ENCODE measurements at regions not wholly inside any gene's neighbourhood (a gene's known extent, or its start where the extent isn't known, plus 50 kb on each side); places are given as distances from the start of the nearest gene placed in this dataset.

DNA sequence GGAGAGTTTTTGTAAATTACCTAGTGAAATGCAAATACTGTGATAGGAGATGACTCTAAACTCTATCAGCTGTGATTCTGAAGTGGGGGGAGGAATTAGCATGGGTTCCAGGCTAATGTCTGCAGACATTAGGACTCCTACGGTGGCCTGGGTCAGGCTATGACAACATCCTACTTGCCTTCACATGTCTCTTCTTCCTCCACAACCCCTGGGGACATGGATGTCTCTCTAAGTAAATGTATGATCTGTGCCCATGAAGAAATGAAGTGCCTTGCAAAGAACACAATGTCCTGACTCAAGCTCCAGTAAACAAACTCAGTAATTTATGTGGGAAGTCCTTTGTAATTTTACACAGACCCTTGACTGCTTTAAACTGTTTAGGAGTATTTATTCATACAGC is 165.8 kb upstream of the EEF1E1 start:
- TF ChIP-seq, protein P1, sequence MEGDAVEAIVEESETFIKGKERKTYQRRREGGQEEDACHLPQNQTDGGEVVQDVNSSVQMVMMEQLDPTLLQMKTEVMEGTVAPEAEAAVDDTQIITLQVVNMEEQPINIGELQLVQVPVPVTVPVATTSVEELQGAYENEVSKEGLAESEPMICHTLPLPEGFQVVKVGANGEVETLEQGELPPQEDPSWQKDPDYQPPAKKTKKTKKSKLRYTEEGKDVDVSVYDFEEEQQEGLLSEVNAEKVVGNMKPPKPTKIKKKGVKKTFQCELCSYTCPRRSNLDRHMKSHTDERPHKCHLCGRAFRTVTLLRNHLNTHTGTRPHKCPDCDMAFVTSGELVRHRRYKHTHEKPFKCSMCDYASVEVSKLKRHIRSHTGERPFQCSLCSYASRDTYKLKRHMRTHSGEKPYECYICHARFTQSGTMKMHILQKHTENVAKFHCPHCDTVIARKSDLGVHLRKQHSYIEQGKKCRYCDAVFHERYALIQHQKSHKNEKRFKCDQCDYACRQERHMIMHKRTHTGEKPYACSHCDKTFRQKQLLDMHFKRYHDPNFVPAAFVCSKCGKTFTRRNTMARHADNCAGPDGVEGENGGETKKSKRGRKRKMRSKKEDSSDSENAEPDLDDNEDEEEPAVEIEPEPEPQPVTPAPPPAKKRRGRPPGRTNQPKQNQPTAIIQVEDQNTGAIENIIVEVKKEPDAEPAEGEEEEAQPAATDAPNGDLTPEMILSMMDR (IDR thresholded peaks at IDR 0.05 in 4 of 5, conservative IDR thresholded peaks at IDR 0.05 in 1 of 5) = no peak
- no peak for TF ChIP-seq POLR2A (IDR thresholded peaks at IDR 0.05)
